NCI-H2196 treated with DMSO at 0.1 percent for 48 hours (cell line): ENCODE measurements at regions not wholly inside any gene's neighbourhood (a gene's known extent, or its start where the extent isn't known, plus 50 kb on each side); places are given as distances from the start of the nearest gene placed in this dataset.

Experiments used
- DNase-seq: peaks from one replicate; lab custom pipeline; 2025; ENCODE audit not compliant: unreplicated experiment; lab: John Stamatoyannopoulos, UW

DNA sequence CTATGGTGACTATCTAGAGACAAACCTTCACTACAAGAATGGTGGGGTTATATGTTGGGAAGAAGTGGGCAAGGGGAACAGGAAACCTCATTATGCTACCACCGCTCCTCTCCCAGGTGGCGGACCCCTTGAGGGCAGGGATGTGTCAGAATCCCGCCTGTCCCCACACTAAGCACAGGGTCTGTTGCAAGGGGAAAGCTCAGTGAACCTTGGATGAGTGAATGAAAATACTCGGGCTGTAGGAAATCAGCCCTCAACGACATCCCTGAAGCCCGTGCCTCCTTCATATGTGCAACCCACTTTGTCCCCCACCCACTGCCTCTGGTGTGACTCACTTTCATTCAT is 68.2 kb upstream of the AMPD3 start:
- DNase-seq = no peak

DNA sequence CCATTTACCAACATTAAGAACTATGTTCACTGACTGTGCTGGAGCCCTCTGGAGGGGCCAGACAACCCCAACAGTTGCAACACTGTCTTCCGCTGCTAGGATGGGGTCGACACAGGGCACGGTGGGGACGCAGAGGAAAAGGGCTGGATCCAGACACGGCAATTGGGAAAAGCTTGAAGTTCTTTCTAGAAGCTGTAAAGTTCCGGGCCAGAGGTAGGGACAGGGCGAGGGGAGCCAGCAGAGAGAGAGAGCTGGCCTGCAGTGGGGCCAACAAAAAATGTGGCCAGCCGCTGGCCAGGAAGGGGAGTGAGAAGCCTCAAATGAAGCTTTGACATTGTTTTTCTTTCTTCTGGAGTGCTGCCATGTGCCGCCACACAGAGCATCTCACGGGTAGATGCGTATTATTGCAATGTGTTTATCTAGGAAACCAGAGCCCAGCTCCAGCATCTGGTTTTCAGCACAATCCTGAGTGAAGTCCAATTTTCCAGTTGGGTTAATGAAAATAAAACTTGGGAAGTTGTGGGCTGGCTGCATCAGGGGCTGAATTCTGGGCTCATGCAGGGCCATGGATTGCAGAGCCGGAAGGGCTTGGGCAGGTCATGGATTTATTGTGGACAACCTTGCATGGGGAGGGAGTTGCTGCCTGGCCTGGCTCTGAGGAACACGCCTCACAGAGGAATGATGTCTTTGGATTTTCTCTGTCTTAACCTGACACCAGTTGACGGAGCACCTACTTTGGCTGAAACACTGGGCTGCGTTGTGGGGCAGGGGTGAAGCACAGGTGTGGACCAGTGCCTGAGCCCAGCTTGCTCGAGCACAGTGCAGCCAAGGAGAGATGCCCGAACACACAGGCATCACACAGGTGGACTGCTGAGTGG is 67.6 kb upstream of the AMPD3 start:
- DNase-seq = no peak

DNA sequence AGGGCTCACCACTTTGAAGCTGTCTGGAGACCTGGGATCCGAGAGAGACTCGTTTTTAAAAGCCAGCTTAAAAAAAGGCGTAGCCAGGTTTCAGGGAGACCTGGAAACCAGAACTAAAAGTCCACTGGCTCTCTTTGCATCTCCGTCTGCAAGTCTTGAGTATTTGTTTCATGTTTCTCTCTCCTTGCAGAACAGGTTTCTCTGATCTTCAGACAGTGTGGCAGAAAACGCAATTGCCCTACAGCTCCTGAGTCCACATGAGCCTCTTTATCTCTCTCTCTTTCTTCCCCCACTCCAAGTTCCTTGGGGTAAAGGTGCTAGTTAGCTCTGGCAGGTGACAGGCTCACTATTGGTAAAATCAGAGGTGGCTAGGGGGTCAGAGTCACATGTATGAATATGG is 67.0 kb upstream of the AMPD3 start:
- no peak for DNase-seq

- DNase-seq = no peak
Measured at GRCh38 chr11:10388574-10388973, 66.5 kb upstream of the AMPD3 start.

DNA sequence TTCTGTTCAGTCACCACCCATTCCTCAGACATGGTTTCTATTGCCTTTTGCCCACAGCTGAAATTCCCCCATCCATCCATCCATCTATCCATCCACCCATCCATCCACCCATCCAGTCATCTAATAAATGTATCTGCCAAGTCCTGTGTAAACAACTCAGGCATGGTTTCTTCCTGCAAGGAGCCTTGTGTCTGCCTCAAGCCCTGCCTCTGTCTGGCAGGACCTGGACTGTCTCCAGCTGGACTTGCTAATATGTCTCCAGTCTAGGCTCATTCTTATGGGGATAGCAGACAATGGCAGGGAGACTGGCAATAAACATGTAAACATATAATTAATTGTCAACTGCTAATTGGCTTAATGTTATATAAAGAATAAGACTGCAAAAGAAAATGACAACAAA is 64.7 kb upstream of the AMPD3 start:
- no peak for DNase-seq

DNA sequence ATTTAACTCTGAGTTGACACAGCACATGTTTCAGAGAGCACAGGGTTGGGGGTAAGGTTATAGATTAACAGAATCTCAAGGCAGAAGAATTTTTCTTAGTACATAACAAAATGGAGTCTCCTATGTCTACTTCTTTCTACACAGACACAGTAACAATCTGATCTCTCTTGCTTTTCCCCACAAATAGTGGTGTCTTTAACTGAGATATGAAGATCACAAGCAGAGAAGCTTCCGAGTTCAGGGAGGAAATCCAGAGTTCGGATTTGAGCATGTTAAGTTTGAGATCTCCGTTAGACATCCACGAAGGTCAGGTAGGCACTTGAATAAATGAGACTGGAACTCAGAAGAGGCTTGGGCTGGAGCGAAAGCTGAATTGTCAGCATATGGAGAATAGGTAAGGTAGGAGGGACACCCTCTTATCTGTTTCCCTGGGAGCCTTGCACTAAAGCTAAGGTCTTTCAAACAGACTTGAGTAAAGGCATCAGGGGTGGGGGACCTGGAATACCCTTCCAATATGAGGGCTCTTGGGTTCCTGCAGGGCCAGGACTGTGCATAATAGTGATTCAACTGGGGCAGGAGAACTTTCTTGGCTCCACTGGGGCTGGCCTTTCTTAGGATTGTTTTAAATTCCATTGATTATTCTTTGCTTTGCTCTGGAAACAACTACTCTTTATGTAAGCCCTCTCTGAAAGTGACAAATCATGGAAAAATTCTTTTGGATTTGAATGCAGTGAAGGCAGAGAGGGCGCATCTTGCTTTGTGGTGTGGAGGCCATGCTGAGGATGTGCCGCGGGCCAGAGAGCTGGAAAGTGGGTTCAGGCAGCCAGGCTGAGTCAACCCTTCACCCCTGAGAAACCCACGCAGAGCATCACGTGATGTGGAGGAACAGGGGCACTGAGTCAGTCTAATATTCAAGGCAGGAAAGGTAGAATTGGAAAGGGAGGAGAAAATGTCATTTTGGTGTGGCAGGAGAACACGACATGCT is 62.7 kb upstream of the AMPD3 start:
- DNase-seq = no peak

DNA sequence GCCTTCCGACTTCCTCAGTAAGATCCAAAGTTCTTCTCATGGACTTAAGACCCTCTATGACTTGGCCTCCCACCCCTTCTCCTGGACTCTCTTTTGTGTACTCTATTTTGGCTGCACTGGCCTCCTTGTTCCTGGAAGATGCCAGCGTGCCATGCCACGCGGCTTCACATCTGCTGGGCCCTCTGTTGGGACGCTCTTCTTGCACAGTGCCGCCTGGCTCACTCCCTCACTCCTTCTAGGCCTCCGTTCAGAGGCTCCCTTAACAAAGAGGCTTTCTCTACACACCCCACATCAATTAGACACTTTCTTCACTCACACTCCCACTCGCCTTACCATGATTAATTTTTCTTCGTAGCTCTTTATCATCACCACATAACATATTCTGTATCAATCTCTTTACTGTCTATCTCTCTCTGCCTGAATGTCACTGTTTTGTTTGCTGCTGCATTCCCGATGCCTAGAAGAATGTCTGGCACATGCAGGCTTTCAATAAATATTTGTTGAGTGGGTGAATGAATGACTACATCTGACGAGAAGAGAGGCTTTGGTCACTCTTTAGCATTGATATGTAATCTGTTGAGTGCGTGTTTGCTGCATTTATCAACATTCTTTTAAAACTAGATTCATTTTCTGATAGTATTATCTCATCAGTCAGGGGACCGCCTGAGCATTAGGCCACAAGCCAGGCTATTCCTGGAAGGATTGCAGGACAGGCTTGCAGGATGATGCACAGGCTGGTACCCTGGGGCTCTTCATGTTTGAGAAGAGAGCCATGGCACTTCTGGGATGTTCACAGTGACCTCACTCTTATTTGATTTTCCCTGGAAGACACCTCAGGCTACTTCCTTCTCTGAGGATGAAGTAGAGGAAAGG is 60.6 kb upstream of the AMPD3 start:
- no peak for DNase-seq

- DNase-seq = no peak
Measured at GRCh38 chr11:10395166-10395897, 59.7 kb upstream of the AMPD3 start.

DNA sequence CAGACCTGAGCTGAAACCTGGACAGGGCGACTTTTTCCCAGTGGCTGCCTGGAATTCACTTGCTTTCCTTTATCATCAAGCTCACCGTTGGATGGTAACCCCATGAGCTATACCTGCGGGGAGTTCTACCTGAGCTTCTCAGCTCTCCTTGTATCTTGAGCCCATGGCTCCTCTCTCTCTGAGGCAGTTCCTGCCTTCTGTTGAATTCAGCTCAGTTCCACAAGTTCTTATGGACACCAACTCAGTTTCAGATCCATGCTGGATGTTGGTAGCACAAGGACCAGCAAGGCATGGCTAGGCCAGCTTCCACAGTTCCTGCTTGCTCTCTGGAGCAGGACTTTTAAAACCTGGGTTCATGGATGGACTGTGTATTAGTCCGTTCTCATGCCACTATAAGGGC is 58.3 kb upstream of the AMPD3 start:
- no peak for DNase-seq

DNA sequence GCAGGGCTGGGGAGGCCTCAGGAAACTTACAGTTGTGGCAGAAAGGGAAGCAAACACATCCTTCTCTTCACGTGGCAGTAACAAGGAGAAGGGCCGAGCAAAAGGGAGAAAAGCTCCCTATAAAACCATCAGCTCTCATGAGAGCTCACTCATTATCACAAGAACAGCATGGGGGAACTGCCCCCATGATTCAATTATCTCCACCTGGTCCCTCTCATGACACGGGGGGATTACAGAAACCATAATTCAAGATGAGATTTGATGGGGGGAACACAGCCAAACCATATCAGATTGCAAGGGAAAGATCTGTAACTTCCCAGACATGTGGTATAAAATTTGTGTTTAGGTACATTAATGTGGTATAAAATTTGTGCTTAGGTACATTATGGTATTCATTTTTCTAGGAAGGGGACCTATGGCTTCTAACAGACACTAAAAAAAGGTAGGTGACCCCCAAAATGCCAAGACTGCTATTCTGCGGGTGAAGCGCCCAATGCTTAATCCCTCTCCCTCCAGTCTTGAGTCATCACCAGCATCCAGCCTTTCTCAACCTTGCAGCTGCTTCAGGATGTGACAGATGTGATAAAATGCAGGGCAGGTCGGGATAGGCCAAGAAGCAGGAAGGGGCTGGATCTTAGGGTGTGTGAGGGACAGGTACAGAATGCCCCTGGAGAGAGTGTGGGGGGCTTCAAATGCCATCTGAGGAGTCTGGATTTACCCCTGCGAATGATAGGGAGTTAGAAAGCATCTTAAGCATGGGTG is 57.7 kb upstream of the AMPD3 start:
- no peak for DNase-seq

GRCh38 chr11:10398525-10398924 is 56.5 kb upstream of the AMPD3 start:
- no peak for DNase-seq

DNA sequence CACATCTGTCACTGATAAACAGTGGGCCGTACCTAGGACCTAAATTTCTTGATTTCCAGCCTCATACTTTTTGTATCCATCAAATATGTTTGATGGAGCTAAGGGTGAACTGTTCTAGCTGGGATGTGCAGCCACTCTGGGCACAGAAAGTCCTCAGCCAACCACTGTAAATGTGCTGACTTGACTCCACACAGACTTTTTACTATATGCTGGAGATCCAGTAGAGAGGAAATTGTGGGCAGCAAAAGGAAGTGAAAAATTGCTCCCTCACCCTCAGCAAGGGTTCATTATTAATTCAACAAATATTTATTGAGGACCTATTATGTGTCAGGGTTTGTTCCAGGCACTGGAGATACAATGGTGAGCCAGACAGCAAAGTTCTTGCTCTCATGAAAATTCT is 54.2 kb upstream of the AMPD3 start:
- DNase-seq = no peak

DNA sequence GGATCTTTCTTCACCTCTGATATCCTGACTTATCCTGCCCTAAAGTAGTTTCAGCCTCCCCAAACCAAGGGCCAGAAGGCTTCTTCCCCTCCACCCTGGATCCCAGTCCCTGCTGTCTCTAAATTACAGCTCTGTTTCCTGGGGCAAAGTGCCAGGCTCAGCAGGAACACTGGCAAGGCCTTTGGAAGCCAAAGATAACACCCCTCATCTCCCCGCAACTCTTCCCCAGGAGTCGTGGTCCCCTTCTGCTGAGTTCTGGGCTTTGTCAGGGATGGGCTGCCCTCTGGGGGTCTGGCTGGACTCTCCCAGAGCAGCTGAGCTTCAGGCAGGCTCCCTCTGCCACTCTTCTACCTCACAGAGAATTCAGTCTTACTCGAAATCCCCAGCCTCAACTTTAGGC is 53.8 kb upstream of the AMPD3 start:
- no peak for DNase-seq

GRCh38 chr11:10401696-10402392 is 53.2 kb upstream of the AMPD3 start:
- no peak for DNase-seq
